SKM-1 (cell line): ENCODE measurements at regions not wholly inside any gene's neighbourhood (a gene's known extent, or its start where the extent isn't known, plus 50 kb on each side); places are given as distances from the start of the nearest gene placed in this dataset.
"Not testable (repeated sequence)": the region's sequence is repeated elsewhere in the genome, so short reads cannot be mapped to it uniquely, and the experiment has no call there.

Experiments
- DNase-seq: peaks from one replicate; lab custom pipeline; 2025; ENCODE audit not compliant: unreplicated experiment; lab: John Stamatoyannopoulos, UW

GRCh38 chr16:76716251-76716650 is 439.1 kb downstream of the CNTNAP4 start:
- DNase-seq, result not testable (repeated sequence)

- DNase-seq, result no peak
Observed at GRCh38 chr16:76724181-76724580, 447.0 kb downstream of the CNTNAP4 start.

- DNase-seq, result no peak
Observed at GRCh38 chr16:76729525-76729924, 452.3 kb downstream of the CNTNAP4 start.

DNA sequence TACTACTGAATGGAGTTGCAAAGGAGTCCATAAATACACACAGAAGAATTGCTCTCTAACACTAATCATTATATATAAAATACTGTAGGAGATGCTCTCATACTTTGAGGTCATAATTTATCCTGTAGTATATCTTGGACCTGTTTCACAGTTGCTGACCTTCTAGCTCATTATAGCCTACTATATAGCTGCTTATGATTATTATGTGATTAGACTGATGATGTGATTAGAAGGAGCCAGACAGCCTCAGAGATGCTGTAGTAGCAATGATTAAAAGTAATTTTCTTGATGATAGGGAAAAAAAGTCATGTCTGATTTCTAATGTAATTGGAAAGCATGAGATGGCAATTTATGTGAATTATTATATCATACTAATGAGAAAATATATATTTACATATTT is 455.7 kb downstream of the CNTNAP4 start:
- no peak for DNase-seq

DNA sequence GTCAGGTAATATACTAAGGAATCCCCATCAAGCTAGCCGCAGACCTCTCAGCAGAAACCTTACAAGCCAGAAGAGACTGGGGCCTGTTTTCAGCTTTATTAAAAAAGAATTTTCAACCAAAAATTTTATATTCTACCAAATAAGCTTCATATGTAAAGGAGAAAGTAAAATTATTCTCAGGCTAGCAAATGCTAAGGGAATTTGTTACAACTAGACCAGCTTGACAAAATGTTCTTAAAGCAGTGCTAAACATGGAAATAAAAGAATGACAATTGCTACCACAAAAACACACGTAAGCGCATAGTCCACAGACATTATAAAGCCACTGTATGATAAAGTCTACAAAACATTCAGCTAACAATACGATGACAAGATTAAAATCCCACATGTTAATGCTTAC is 449.4 kb upstream of the MON1B start:
- no peak for DNase-seq

- DNase-seq, result no peak
Observed at GRCh38 chr16:76748461-76749348, 442.3 kb upstream of the MON1B start.

DNA sequence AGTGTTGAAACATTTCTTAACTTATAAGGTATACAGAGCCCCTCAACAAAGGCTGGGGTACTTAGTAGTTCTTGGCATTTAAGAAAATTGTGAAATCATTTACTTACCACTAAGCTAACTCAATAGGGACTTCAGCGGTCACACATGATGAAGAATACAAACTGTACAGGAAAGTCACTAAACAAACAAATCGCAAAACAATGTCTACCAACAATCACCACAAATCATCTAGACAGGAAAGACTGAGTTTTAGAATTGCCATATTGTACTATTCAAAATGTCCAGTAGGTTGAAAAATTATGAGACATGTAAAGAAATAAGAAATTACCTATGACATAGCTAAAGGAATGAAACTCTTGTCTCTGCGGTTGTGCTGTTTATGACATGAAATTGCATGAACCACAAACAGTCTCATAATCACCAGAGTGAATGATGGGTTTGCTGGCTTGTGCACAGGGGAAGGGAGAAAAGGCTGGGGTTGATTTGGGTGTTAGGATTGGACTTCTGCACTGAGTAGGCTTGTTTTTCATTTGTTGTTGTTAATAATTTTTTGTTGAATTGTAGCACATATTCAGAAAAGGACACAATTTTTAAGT is 441.1 kb upstream of the MON1B start:
- no peak for DNase-seq

GRCh38 chr16:76755496-76755895 is 435.5 kb upstream of the MON1B start:
- DNase-seq, result no peak

DNA sequence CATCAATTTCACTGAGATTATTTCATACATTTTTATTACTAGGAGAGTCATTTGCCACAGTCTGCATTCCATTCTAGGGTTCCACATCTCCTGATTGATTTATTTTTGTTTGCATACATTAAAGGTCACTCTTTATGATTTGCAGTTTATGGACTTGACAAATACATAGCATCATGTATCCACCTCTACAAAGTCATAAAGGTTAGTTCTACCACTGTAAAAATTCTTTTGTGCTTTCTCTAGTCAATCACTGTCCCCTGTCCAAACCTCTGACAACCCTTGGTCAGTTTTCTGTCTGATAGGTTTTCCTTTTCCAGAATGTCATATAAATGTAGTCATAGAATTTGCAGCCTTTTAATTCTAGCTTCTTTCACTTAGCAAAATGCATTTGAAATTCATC is 434.6 kb upstream of the MON1B start:
- no peak for DNase-seq

DNA sequence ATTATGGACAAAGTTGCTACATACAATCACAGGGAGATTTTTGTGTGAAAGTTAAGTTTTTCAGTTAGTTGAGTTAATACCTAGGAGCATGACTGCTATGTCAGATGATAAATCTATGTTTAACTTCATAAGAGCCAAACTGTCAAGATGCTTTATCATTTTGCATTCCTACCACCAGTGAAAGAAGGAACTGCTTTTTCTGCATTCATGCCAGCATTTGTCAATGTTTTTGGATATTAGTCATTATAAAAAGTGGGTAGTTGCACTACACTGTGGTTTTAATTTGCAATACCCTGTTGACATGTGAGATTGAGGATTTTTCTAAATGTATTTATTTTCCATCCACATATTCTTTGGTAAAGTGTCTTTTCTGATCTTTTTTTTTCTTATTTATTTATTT is 434.0 kb upstream of the MON1B start:
- no peak for DNase-seq

GRCh38 chr16:76766538-76766937 is 424.5 kb upstream of the MON1B start:
- DNase-seq, result no peak

DNA sequence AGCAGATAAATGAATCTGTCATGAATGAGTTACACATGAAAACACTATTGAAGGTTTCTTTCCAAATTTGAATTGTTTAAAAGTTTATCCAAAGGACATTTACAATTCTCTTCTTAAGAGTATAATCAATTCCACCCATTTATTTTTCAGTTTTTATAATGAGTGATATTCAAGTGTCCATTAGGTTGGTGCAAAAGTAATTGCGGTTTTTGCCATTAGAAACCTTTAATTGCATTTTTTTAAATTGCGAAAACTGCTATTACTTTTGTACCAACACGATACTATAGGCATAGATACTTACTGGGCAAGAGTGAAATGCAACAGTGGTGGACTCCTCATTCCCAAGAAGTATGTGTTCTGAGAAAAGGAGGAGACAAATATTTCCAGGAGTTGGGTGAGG is 422.7 kb upstream of the MON1B start:
- no peak for DNase-seq

DNA sequence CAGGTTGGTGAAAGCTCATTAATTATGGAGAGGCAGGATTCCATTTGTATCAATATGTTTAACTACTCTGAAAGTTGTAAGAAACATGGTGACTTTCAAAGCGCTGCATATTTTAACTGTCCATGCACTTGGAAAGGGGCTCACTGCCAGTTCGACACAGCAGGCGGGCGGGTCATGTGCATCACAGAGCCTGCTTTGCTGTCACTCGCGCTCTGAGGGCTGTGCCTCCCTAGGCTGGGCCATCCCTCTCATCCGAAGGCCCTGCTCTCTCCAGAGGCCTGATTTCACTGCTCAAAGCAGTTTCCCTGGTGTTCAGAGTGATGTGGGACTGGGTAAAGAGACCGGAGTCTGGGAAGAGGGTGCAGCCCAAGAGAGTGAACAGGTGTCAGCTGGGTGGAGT is 422.0 kb upstream of the MON1B start:
- no peak for DNase-seq

- DNase-seq, result no peak
Observed at GRCh38 chr16:76771216-76771615, 419.8 kb upstream of the MON1B start.

DNA sequence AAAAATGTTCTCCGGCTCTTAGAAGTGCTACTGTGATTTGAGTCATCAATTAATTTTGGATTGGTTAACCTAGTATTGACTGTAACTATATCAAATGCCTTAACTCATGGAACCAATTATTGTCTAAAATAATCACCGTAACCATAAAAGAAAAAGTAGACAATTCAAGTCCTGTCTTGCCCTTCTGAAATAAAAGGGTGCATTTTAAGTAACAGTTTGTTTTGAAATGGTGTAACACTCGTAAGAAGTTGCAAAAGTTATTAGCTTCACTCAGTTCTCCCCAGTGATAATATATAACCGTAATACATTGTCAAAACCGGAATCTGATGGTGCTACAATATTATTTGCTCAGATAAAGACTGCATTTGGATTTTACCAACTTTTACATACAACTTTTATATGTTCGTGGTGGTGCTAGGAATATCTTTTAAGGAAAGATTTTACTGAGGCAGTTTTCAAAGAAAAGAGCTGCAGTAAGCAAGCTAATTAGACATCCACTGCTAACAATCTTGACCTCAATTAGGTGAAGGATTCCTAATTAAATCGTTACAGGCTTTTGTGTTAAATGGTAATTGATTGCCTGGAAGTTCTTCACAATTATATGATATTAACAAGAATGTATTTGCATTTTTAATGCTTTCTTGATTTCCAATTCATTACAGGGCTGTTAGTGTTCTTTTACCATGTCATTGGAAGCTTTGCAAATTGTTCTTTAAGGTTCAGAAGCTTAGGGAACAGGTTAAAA is 413.1 kb upstream of the MON1B start:
- DNase-seq, result no peak

- DNase-seq, result no peak
Observed at GRCh38 chr16:76780556-76780955, 410.4 kb upstream of the MON1B start.

DNA sequence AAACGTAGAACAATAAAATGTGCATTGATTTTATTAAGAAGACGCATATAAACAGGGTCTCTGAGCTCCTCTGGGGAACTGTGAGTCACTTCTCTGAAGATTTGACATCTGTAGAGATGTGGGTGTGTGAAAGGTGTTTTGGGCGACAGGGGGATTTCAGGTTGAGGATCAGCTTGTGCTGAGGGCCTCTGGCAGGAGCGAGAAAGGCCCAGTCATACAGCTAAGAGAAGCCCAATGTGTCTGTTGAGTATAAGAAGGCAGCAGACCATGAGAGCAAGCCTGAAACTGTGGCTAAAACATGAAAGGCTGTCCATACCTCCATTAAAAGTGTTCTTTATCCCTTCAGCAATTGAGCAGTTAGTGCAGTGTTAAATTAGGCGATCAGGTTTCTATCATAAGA is 406.5 kb upstream of the MON1B start:
- no peak for DNase-seq

DNA sequence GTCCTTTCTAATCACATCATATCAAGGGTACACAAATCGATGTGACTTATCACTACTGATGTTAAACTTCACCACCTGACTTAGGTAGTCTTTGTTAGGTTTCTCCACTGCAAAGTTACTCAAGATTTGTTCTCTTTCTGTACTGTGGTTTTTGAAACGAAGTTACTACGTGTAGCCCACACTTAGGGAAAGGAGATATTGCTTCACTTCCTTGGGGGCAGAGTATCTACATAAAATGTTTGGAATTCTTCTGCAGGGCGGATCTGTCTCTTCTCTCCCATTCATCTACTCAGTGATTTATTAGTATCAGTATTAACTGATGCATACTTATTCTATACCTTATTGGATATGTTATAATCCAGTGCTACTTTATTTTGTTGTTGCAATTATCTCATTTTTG is 403.6 kb upstream of the MON1B start:
- DNase-seq, result no peak

GRCh38 chr16:76791151-76791550 is 399.8 kb upstream of the MON1B start:
- DNase-seq, result no peak

GRCh38 chr16:76796416-76796815 is 394.6 kb upstream of the MON1B start:
- DNase-seq, result no peak

DNA sequence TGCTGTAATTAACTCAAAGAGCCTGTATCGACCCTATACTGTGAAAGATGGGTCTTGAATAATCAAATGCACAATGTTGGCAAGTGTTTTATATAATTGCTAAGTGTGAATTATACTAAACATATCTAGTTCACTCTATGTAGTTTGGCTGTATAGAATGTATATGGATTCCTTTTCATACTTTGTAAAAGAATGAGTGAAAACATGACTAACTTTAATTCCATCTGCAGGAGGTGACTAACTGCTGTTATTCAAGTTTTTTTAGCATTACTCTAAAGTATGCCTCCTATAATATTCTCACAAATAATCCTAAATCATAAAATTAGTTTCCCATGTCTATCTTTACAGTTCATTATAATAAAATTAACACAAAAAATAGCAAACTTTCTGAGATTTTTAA is 394.0 kb upstream of the MON1B start:
- DNase-seq, result no peak

- DNase-seq, result no peak
Observed at GRCh38 chr16:76797457-76797856, 393.5 kb upstream of the MON1B start.
